ENCODE measurements at regions not wholly inside any gene's neighbourhood (a gene's known extent, or its start where the extent isn't known, plus 50 kb on each side); places are given as distances from the start of the nearest gene placed in this dataset.

- DNase-seq = no peak
Measured at GRCh38 chr18:24992491-24992890, 359.5 kb downstream of the ZNF521 start.

- DNase-seq = no peak
Measured at GRCh38 chr18:24993628-24994027, 358.3 kb downstream of the ZNF521 start.

GRCh38 chr18:24995056-24995455 lies 356.9 kb downstream of the ZNF521 start:
- DNase-seq = no peak

DNA sequence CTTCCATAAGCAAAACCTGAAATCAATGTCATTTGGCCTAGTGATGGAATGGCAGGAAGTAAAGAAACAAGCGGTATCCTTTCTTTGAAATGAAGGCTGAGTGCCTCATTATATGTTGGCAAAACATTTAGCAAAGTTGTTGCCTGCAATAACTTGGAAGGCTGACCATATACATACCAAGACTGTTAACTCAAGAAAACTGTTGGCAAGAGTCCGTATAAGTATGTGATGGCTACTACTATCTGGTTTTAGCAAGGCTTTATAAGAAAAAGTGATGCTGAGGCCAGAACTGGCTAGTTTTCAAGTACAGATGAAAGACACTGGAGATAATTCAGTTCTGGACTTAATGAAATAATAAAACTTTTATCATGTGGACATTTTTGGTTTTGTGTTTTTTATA lies 356.2 kb downstream of the ZNF521 start:
- DNase-seq = no peak

- DNase-seq = no peak
Measured at GRCh38 chr18:24999650-25000267, 352.2 kb downstream of the ZNF521 start.

- DNase-seq = no peak
Measured at GRCh38 chr18:25001803-25002202, 350.2 kb downstream of the ZNF521 start.

- DNase-seq = no peak
Measured at GRCh38 chr18:25005541-25006403, 346.2 kb downstream of the ZNF521 start.

DNA sequence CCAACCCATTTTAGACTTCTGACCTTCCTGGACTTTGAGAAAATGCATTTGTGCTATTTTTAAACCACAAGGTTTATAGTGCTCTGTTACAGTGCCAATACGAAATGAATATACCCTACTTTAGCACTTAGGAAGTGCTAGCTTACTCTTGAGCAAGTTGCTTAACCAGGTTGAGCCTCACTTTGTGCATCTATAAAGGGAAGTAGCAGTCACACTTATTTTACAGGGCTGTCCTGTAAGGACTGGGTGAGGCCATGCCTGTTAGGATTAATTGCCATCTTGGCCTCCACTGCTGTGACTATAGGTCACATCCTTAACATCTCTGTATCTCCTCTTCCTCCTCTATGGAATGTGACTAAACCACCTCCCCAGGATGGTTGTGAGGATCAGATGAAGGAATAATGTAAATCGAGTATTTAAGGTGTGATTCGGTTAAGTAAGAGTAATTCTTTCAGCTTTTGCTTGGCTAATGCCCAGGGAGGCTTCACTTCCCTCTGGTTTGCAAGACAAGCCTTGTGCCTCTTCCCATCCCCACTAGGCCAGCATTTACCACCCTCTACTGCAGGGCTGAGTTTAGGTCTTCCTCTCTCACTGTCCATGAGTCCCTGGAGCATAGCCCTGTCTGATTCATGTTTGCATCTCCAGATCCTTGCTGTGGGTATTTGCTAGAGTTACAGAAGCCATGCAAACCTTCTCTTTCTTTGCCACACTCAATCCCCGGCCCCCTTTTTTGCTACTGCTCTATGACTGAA lies 341.2 kb downstream of the ZNF521 start:
- no peak for DNase-seq
